SK-N-SH treated with all-trans-retinoic acid at 6 μM for 48 hours (cell line): ENCODE measurements at regions not wholly inside any gene's neighbourhood (a gene's known extent, or its start where the extent isn't known, plus 50 kb on each side); places are given as distances from the start of the nearest gene placed in this dataset.

Source experiments
- ATAC-seq: fragments of 200-7000 bp; cut with Tn5 transposase; 3 replicates; pipeline ENCODE4 v1.9.1; 2020; ENCODE audit warnings: mild to moderate bottlenecking, moderate library complexity
- ARNTL ChIP-seq: fragments of 450-650 bp; formaldehyde crosslinking; IDR thresholded peaks from 2 replicates; pipeline ENCODE4 v1.5.0; 2020; ENCODE audit warnings: low read depth, mild to moderate bottlenecking, moderate library complexity, borderline replicate concordance
- BACH2 ChIP-seq: fragments of 250-450 bp; sonication (Bioruptor Pico); IDR thresholded peaks from 2 replicates; pipeline ENCODE4 v1.9.0; 2021; ENCODE audit warnings: mild to moderate bottlenecking, borderline replicate concordance
- CSDC2 ChIP-seq: fragments of 250-450 bp; sonication (Bioruptor Pico); IDR thresholded peaks from 2 replicates; pipeline ENCODE4 v1.5.0; 2020; ENCODE audit warnings: mild to moderate bottlenecking, moderate library complexity
- GLIS3 ChIP-seq: fragments of 250-450 bp; sonication (Bioruptor Pico); IDR thresholded peaks from 2 replicates; pipeline ENCODE4 v1.5.0; 2020; ENCODE audit warnings: mild to moderate bottlenecking, moderate library complexity
- ISL1 ChIP-seq: fragments of 250-450 bp; sonication (Bioruptor Pico); IDR thresholded peaks from 2 replicates; pipeline ENCODE4 v2.1.2; 2022; ENCODE audit warnings: mild to moderate bottlenecking, moderate library complexity
- OSR1 ChIP-seq: fragments of 250-450 bp; sonication (Bioruptor Pico); IDR thresholded peaks from 2 replicates; pipeline ENCODE4 v1.8.0; 2022; ENCODE audit warnings: moderate library complexity, mild to moderate bottlenecking, inconsistent platforms
- PPARA ChIP-seq: fragments of 250-450 bp; sonication (Bioruptor Pico); IDR thresholded peaks from 2 replicates; pipeline ENCODE4 v1.5.0; 2020; ENCODE audit warnings: mild to moderate bottlenecking, borderline replicate concordance
- RARB ChIP-seq: fragments of 250-450 bp; sonication (Bioruptor Pico); IDR thresholded peaks from 2 replicates; pipeline ENCODE4 v1.8.0; 2021; ENCODE audit warnings: mild to moderate bottlenecking, moderate library complexity
- SNAI2 ChIP-seq: fragments of 250-450 bp; sonication (Bioruptor Pico); IDR thresholded peaks from 2 replicates; pipeline ENCODE4 v1.5.0; 2020; ENCODE audit warnings: mild to moderate bottlenecking, moderate library complexity
- TCF4 ChIP-seq: fragments of 250-450 bp; sonication (Bioruptor Pico); IDR thresholded peaks from 2 replicates; pipeline ENCODE4 v1.8.0; 2021; ENCODE audit warnings: mild to moderate bottlenecking, moderate library complexity, borderline replicate concordance
- TOX ChIP-seq: fragments of 250-450 bp; sonication (Bioruptor Pico); IDR thresholded peaks from 2 replicates; pipeline ENCODE4 v1.8.0; 2021; ENCODE audit warnings: mild to moderate bottlenecking, moderate library complexity, borderline replicate concordance
- ZC3H10 ChIP-seq: fragments of 250-450 bp; sonication (Bioruptor Pico); IDR thresholded peaks from 2 replicates; pipeline ENCODE4 v1.5.1; 2021; ENCODE audit warnings: mild to moderate bottlenecking, moderate library complexity
- ZFP3 ChIP-seq: fragments of 250-450 bp; sonication (Bioruptor Pico); IDR thresholded peaks from 2 replicates; pipeline ENCODE4 v1.5.0; 2020; ENCODE audit warnings: mild to moderate bottlenecking, moderate library complexity
- ZFP30 ChIP-seq: fragments of 450-650 bp; formaldehyde crosslinking; IDR thresholded peaks from 2 replicates; pipeline ENCODE4 v1.5.0; 2022; ENCODE audit warnings: mild to moderate bottlenecking, moderate library complexity
- ZNF565 ChIP-seq: fragments of 450-650 bp; formaldehyde crosslinking; conservative IDR thresholded peaks from 2 replicates; pipeline ENCODE4 v1.5.0; 2020; ENCODE audit warnings: low read depth, mild to moderate bottlenecking, moderate library complexity
- ZNF70 ChIP-seq: fragments of 450-650 bp; formaldehyde crosslinking; IDR thresholded peaks from 2 replicates; pipeline ENCODE4 v1.5.0; 2020; ENCODE audit warnings: mild to moderate bottlenecking, moderate library complexity
- TF ChIP-seq, protein P1 (sequence below): fragments of 250-450 bp; sonication (Bioruptor Pico); IDR thresholded peaks from 2 replicates; pipeline ENCODE4 v1.5.1; 2021; ENCODE audit warnings: mild to moderate bottlenecking, moderate library complexity
- TF ChIP-seq, protein P2 (sequence below): fragments of 250-450 bp; sonication (Bioruptor Pico); IDR thresholded peaks from 2 replicates; pipeline ENCODE4 v1.5.1; 2020; ENCODE audit warnings: low read depth, mild to moderate bottlenecking, moderate library complexity
- TF ChIP-seq, protein P3 (sequence below): fragments of 250-450 bp; sonication (Bioruptor Pico); IDR thresholded peaks from 2 replicates; pipeline ENCODE4 v1.8.0; 2021; ENCODE audit warnings: low read depth, mild to moderate bottlenecking, moderate library complexity, borderline replicate concordance

DNA sequence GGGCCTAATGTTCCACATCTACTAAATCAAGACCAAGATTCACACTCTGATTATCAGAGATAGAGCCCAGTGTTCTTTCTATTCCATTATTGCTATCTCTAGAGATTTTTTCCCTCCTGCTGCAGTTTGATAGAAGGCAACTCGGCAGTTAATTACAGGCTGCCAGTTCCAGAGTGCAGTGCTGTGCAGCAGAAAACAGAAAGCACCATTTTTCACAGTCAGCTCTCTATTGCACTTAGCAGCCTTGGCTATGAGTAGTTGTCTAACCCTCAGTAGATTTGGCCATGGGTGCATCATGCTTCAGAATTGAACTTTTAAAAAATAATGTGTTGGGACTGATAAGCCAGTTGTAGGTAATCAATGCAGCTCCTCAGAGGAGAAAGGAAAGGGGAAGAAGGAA is 295.3 kb downstream of the MID1IP1 start (continued):
- TF ChIP-seq, protein P1, sequence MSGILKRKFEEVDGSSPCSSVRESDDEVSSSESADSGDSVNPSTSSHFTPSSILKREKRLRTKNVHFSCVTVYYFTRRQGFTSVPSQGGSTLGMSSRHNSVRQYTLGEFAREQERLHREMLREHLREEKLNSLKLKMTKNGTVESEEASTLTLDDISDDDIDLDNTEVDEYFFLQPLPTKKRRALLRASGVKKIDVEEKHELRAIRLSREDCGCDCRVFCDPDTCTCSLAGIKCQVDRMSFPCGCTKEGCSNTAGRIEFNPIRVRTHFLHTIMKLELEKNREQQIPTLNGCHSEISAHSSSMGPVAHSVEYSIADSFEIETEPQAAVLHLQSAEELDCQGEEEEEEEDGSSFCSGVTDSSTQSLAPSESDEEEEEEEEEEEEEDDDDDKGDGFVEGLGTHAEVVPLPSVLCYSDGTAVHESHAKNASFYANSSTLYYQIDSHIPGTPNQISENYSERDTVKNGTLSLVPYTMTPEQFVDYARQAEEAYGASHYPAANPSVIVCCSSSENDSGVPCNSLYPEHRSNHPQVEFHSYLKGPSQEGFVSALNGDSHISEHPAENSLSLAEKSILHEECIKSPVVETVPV = no peak
- no peak for TF ChIP-seq PPARA (CRISPR knock-in tag)
- no peak for TF ChIP-seq RARB (CRISPR knock-in tag)
- no peak for TF ChIP-seq ISL1
- no peak for TF ChIP-seq ZC3H10 (CRISPR knock-in tag)
- TF ChIP-seq SNAI2 = no peak
- no peak for TF ChIP-seq OSR1
- no peak for TF ChIP-seq ZNF70 (CRISPR knock-in tag)

DNA sequence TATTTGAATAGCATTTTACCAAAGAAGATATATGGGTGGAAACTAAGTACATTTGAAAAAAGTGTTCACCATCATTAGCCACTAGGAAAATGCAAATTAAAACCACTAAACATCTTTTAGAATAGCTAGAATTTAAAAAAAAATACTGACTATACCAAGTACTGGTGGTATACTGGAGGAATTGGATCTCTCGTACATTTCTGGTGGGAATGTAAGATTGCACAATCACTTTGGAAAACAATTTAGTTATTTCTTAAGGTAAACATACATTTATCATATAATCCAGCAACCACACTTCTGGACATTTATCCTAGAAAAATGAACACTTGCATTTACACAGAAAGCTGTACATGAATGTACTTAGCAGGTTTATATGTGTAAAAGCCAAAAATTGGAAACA is 303.5 kb downstream of the MID1IP1 start:
- TF ChIP-seq, protein P1 = no peak
- TF ChIP-seq ZC3H10 (CRISPR knock-in tag) (no peak), ZNF565 (CRISPR knock-in tag) (no peak), ZFP30 (CRISPR knock-in tag) (no peak), ARNTL (CRISPR knock-in tag) (no peak), PPARA (CRISPR knock-in tag) (no peak), TCF4 (CRISPR knock-in tag) (no peak), BACH2 (CRISPR knock-in tag) (no peak), RARB (CRISPR knock-in tag) (no peak), SNAI2 (no peak), ISL1 (no peak)
- TF ChIP-seq, protein P2, sequence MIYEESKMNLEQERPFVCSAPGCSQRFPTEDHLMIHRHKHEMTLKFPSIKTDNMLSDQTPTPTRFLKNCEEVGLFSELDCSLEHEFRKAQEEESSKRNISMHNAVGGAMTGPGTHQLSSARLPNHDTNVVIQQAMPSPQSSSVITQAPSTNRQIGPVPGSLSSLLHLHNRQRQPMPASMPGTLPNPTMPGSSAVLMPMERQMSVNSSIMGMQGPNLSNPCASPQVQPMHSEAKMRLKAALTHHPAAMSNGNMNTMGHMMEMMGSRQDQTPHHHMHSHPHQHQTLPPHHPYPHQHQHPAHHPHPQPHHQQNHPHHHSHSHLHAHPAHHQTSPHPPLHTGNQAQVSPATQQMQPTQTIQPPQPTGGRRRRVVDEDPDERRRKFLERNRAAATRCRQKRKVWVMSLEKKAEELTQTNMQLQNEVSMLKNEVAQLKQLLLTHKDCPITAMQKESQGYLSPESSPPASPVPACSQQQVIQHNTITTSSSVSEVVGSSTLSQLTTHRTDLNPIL (CRISPR knock-in tag) = no peak
- no peak for ATAC-seq

DNA sequence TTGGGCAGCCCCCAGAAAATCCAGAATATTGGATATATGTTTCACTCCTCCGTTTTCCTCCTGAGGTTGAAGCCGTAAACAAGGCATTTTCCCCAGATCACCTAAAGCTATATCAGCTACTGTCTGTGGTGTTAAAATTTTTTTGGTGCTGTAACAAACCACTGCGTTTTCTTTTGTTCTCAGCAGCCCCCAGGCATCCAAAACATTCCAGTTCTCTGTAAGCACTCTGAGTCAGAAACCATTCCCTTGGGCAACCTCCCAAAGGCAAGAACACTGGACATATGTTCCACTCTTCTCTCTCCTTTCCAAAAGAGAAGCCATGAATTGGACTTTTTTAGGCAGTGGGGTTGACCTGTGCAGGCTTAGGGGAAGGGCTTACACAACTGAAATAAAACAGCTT is 310.9 kb downstream of the MID1IP1 start:
- ATAC-seq = no peak
- TF ChIP-seq GLIS3 (CRISPR knock-in tag) (no peak), CSDC2 (no peak), ZNF565 (CRISPR knock-in tag) (no peak), ISL1 (no peak), SNAI2 (no peak), BACH2 (CRISPR knock-in tag) (no peak), ARNTL (CRISPR knock-in tag) (no peak), TOX (CRISPR knock-in tag) (no peak), ZFP3 (CRISPR knock-in tag) (no peak)
- TF ChIP-seq, protein P1 = no peak
- TF ChIP-seq, protein P2 (CRISPR knock-in tag) = no peak
- TF ChIP-seq, protein P3, sequence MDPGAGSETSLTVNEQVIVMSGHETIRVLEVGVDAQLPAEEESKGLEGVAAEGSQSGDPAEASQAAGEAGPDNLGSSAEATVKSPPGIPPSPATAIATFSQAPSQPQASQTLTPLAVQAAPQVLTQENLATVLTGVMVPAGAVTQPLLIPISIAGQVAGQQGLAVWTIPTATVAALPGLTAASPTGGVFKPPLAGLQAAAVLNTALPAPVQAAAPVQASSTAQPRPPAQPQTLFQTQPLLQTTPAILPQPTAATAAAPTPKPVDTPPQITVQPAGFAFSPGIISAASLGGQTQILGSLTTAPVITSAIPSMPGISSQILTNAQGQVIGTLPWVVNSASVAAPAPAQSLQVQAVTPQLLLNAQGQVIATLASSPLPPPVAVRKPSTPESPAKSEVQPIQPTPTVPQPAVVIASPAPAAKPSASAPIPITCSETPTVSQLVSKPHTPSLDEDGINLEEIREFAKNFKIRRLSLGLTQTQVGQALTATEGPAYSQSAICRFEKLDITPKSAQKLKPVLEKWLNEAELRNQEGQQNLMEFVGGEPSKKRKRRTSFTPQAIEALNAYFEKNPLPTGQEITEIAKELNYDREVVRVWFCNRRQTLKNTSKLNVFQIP (CRISPR knock-in tag) = no peak

DNA sequence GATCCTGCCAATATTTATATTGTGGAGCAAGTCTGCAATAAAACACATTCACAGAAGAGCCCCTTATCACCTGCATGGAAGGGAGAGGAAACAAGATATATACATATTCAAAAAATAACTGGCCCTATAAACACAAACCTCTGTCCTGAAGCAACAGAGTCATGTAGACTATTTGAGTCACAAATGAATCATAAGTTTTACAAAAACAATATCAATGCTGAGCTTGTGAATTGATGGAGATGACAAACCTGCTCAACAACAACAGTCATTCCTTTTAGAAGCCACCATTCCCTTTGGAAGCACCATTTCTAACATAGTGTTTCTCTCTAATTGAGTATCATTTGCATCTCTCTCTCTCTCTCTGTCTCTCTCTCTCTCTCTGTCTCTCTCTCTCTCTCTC is 313.9 kb downstream of the MID1IP1 start:
- TF ChIP-seq, protein P3 (CRISPR knock-in tag) = no peak
- no peak for ATAC-seq
